HepG2 (cell line): ENCODE measurements at regions not wholly inside any gene's neighbourhood (a gene's known extent, or its start where the extent isn't known, plus 50 kb on each side); places are given as distances from the start of the nearest gene placed in this dataset.

Experiments used
- ATAC-seq: fragments of 200-7000 bp; cut with Tn5 transposase; 3 replicates; pipeline ENCODE4 v1.9.1; 2020; ENCODE audit warnings: mild to moderate bottlenecking, moderate library complexity
- BruUV-seq: library from RNA; stranded (reverse); fragments of 400-500 nt; replicated peaks from 2 replicates; lab custom pipeline; 2021; lab: Mats Ljungman, UMichigan
- CTCF ChIA-PET: fragments of 300-600 bp; formaldehyde crosslinking; extraction: SDS; loops from one replicate; lab custom pipeline; 2021; ENCODE audit warnings: low total read pairs, inconsistent platforms, low intra/inter-chr PET ratio; lab: Yijun Ruan, JAX
- POLR2A ChIA-PET: fragments of 350-600 bp; sonication (Branson Sonifier 250); formaldehyde crosslinking; loops from one replicate; lab custom pipeline; 2020; ENCODE audit warnings: antibody characterized with exemption, inconsistent platforms; lab: Yijun Ruan, JAX
- DNase-seq: peaks from one replicate; pipeline ENCODE4 v3.0.0-alpha.2; 2015; ENCODE audit warnings: low spot score
- FAIRE-seq: peaks from 3 replicates; lab custom pipeline; 2011; peaks lifted over from hg19 to GRCh38; lab: Jason Lieb, UNC
- H2AFZ ChIP-seq: one replicate; pipeline ENCODE4 v1.6.1; 2011; ENCODE audit warnings: low read length, inconsistent platforms
- H3K27ac ChIP-seq: fragments of 300-600 bp; 3 replicates; pipeline ENCODE4 v1.8.0; 2011; ENCODE audit warnings: mixed run types, mild to moderate bottlenecking, mixed read lengths, low read length, inconsistent platforms; ENCODE audit not compliant: insufficient read depth; ENCODE audit errors: extremely low read length
- H3K27me3 ChIP-seq, 2 experiments: fragments of 200-600 bp in 1 of 2; 2 replicates in 1 of 2; 3 replicates in 1 of 2; pipeline versions ENCODE4 v1.6.0 to v1.8.0; 2011; ENCODE audit warnings: low read length in 2 of 2, mild to moderate bottlenecking in 2 of 2, moderate library complexity in 2 of 2, inconsistent platforms in 1 of 2; ENCODE audit not compliant: insufficient read depth in 2 of 2, control insufficient read depth in 1 of 2
- H3K36me3 ChIP-seq, 2 experiments: fragments of 200-600 bp in 1 of 2; replicated peaks in 1 of 2; 2 replicates in 1 of 2; 3 replicates in 1 of 2; pipeline versions ENCODE4 v1.5.1 to v1.8.0; 2011; ENCODE audit warnings: low read length in 2 of 2, inconsistent platforms in 1 of 2; ENCODE audit not compliant: insufficient read depth in 2 of 2, control insufficient read depth in 1 of 2
- H3K4me1 ChIP-seq: 2 replicates; pipeline ENCODE4 v1.5.1; 2012; ENCODE audit warnings: low read length, inconsistent platforms; ENCODE audit not compliant: insufficient read depth
- H3K4me2 ChIP-seq: 2 replicates; pipeline ENCODE4 v1.6.0; 2011; ENCODE audit warnings: low read depth, low read length, inconsistent platforms
- H3K4me3 ChIP-seq, 3 experiments: fragments of 200-600 bp in 1 of 3; sonication (generic), shearing (Covaris generic) in 1 of 3; replicated peaks in 1 of 3; 2 replicates each; pipeline ENCODE4 v1.5.1; 2011 to 2016; ENCODE audit warnings: low read length in 3 of 3, inconsistent platforms in 2 of 3, low read depth in 2 of 3, mild to moderate bottlenecking in 2 of 3, control low read depth in 1 of 3, mixed read lengths in 1 of 3; ENCODE audit not compliant: insufficient read depth in 1 of 3
- H3K79me2 ChIP-seq: one replicate; pipeline ENCODE4 v1.6.1; 2011; ENCODE audit warnings: low read length, inconsistent platforms; ENCODE audit not compliant: insufficient read depth
- H3K9ac ChIP-seq: 2 replicates; pipeline ENCODE4 v1.6.0; 2011; ENCODE audit warnings: mild to moderate bottlenecking, low read depth, low read length, inconsistent platforms; ENCODE audit not compliant: insufficient read depth
- H3K9me3 ChIP-seq: 2 replicates; pipeline ENCODE4 v1.5.1; 2012; ENCODE audit warnings: mild to moderate bottlenecking, low read length
- H4K20me1 ChIP-seq: 2 replicates; pipeline ENCODE4 v1.6.0; 2011; ENCODE audit warnings: inconsistent platforms, mild to moderate bottlenecking, low read length, moderate library complexity; ENCODE audit not compliant: insufficient read depth
- DNMT1 ChIP-seq: sonication (generic); formaldehyde crosslinking; IDR thresholded peaks from 2 replicates; pipeline ENCODE4 v1.5.1; 2020; ENCODE audit warnings: mild to moderate bottlenecking, missing genetic modification reagents
- HOXA9 ChIP-seq: sonication (generic); formaldehyde crosslinking; IDR thresholded peaks from 2 replicates; pipeline ENCODE4 v1.8.1; 2022; ENCODE audit warnings: missing genetic modification reagents, mild to moderate bottlenecking, moderate library complexity, borderline replicate concordance
- IRX3 ChIP-seq: sonication (generic); formaldehyde crosslinking; IDR thresholded peaks from 2 replicates; pipeline ENCODE4 v1.8.1; 2023; ENCODE audit warnings: mild to moderate bottlenecking, low read depth, missing genetic modification reagents, borderline replicate concordance
- MEF2D ChIP-seq: sonication (generic); formaldehyde crosslinking; IDR thresholded peaks from 2 replicates; pipeline ENCODE4 v1.5.1; 2020; ENCODE audit warnings: mild to moderate bottlenecking, missing genetic modification reagents
- PITX1 ChIP-seq: sonication (generic); formaldehyde crosslinking; IDR thresholded peaks from 2 replicates; pipeline ENCODE4 v1.5.1; 2020; ENCODE audit warnings: mild to moderate bottlenecking, missing genetic modification reagents
- POLR2A ChIP-seq, 2 experiments: IDR thresholded peaks; 2 replicates each; pipeline ENCODE4 v1.6.1; 2011; ENCODE audit warnings: low read depth in 2 of 2, low read length in 2 of 2, mild to moderate bottlenecking in 1 of 2, moderate library complexity in 1 of 2; ENCODE audit not compliant: insufficient read depth in 1 of 2
- POLR2AphosphoS5 ChIP-seq: IDR thresholded peaks from 2 replicates; pipeline ENCODE4 v1.6.1; 2012; ENCODE audit warnings: low read depth, low read length
- PPARG ChIP-seq: conservative IDR thresholded peaks from 2 replicates; pipeline ENCODE4 v1.6.1; 2016; ENCODE audit warnings: missing biosample characterization, missing genetic modification reagents
- SATB2 ChIP-seq: sonication (generic); formaldehyde crosslinking; IDR thresholded peaks from 2 replicates; pipeline ENCODE4 v1.5.0; 2020; ENCODE audit warnings: missing genetic modification reagents
- SMC3 ChIP-seq: IDR thresholded peaks from 2 replicates; pipeline ENCODE4 v1.6.1; 2011; ENCODE audit warnings: low read length, improper control_type of control experiment
- TEAD2 ChIP-seq: sonication (generic); formaldehyde crosslinking; IDR thresholded peaks from 2 replicates; pipeline ENCODE4 v1.9.0; 2021; ENCODE audit warnings: missing genetic modification reagents
- ZBTB42 ChIP-seq: sonication (generic); formaldehyde crosslinking; IDR thresholded peaks from 2 replicates; pipeline ENCODE4 v1.5.0; 2020; ENCODE audit warnings: mild to moderate bottlenecking, missing genetic modification reagents
- ZBTB8A ChIP-seq: sonication (generic); formaldehyde crosslinking; IDR thresholded peaks from 2 replicates; pipeline ENCODE4 v1.4.0; 2020; ENCODE audit warnings: mild to moderate bottlenecking, low read depth, missing genetic modification reagents, borderline replicate concordance
- ZNF547 ChIP-seq: sonication (generic); formaldehyde crosslinking; IDR thresholded peaks from 2 replicates; pipeline ENCODE4 v1.5.1; 2020; ENCODE audit warnings: mild to moderate bottlenecking, missing genetic modification reagents
- ZNF790 ChIP-seq: sonication (generic); formaldehyde crosslinking; IDR thresholded peaks from 2 replicates; pipeline ENCODE4 v1.8.0; 2022; ENCODE audit warnings: missing genetic modification reagents, mild to moderate bottlenecking, borderline replicate concordance
- WGBS: methylation state at CpG from one replicate; pipeline ENCODE4 v1.1.6; 2017; ENCODE audit warnings: low lambda C conversion rate; 5-methylcytosine and 5-hydroxymethylcytosine counted together
- in situ Hi-C: cut with HindIII; loops from 2 replicates; pipeline ENCODE4 v1.10.0; 2017; ENCODE audit warnings: low pct_unique_long_range_greater_than_20kb; ENCODE audit not compliant: extremely low pct_ligation_motif_present
- intact Hi-C: fragments of 100-400 bp; cut with micrococcal nuclease; formaldehyde crosslinking; loops from one replicate; pipeline ENCODE4 v1.10.0; 2022; ENCODE audit not compliant: unreplicated experiment
- TF ChIP-seq, protein P1 (sequence below): fragments of 450-650 bp; IDR thresholded peaks from 2 replicates; pipeline ENCODE4 v1.6.1; 2017
- TF ChIP-seq, protein P2 (sequence below): sonication (generic); formaldehyde crosslinking; IDR thresholded peaks from 2 replicates; pipeline ENCODE4 v1.5.0; 2020; ENCODE audit warnings: mild to moderate bottlenecking, missing genetic modification reagents, moderate library complexity

DNA sequence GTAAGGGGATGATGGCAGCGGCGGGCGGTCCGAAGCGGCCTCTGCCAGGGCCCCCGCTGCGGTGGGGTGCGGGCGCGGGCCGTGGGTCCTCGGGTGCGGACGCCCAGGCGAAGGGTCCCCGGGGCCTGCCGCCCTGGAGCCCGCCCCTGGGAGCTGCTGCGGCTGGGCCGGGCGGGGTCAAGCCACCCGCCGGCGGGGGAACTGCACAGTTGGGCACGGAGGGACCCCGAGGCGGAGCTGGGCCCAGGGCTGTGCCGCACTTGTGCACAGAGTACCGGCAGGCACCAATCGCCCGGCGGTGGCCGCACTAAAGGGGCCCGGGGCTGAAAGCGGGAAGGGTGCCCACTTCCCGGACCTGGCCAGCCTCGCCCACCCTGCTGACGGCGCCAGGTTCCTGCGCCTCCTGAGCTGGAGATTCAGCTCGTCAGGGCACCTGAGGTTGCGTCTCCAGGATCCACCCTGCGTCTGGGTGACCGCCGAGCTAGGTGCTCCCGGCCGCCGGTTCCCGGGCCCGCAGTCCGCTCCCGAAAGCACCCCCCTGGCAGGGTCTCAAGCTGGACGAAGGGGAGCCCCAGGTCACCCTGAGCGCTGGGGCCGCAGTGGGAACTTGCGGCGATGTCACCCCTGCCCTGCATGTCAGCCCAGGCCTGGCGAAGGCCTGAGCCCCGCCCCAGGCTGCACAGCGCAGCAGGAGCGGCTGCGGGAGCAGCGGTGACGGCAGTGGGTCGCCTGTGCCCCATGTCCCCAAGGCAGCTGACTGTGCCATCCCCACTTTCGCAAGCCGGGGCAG lies 56.7 kb upstream of the ETV3 start (continued):
- TF ChIP-seq, protein P1, sequence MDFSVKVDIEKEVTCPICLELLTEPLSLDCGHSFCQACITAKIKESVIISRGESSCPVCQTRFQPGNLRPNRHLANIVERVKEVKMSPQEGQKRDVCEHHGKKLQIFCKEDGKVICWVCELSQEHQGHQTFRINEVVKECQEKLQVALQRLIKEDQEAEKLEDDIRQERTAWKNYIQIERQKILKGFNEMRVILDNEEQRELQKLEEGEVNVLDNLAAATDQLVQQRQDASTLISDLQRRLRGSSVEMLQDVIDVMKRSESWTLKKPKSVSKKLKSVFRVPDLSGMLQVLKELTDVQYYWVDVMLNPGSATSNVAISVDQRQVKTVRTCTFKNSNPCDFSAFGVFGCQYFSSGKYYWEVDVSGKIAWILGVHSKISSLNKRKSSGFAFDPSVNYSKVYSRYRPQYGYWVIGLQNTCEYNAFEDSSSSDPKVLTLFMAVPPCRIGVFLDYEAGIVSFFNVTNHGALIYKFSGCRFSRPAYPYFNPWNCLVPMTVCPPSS = no peak
- TF ChIP-seq PPARG (CRISPR knock-in tag) = no peak
- no peak for TF ChIP-seq DNMT1 (CRISPR knock-in tag)
- no peak for TF ChIP-seq PITX1 (CRISPR knock-in tag)
- TF ChIP-seq MEF2D (CRISPR knock-in tag) = no peak
- no peak for TF ChIP-seq ZBTB42 (CRISPR knock-in tag)

GRCh38 chr1:157193702-157194391 lies 55.7 kb upstream of the ETV3 start:
- H2AFZ ChIP-seq = no peak overlapping the region
- H3K27ac ChIP-seq = no peak overlapping the region
- peaks cover 2 to 18% of the 10 kb centered on the region in 2 experiments; a peak in 4 of 5 replicates for H3K27me3 ChIP-seq
- POLR2A ChIA-PET = no interaction called here
- no peaks in the 10 kb centered on the region for H4K20me1 ChIP-seq
- no peak overlapping the region for H3K9ac ChIP-seq
- no TSS peak for BruUV-seq
- peak; percentile 47 for DNase-seq
- no peaks in the 10 kb centered on the region for H3K36me3 ChIP-seq
- no peaks in the 10 kb centered on the region for H3K79me2 ChIP-seq
- intact Hi-C loops = loop anchor here (1.0 to 5.0 kb wide), 3 partner anchors 117 to 295 kb away; no protein-coding TSS in a partner anchor
- 32% methylated on average over 12 of the region's 20 CpGs for WGBS
- in situ Hi-C loops = loop anchor here (5.0 to 10.0 kb wide), 3 partner anchors 113 to 298 kb away; no protein-coding TSS in a partner anchor
- peak; percentile 60 for ATAC-seq
- FAIRE-seq = peak; percentile 32
- H3K9me3 ChIP-seq = no peaks in the 10 kb centered on the region
- CTCF ChIA-PET = interaction anchor here (1.1 to 2.3 kb wide), 6 partner anchors 116 to 303 kb away, joined by 3 to 12 read pairs (median 6); no protein-coding TSS in a partner anchor
- H3K4me1 ChIP-seq = peaks cover 16% of the 10 kb centered on the region; the same call in 1 of the 2 replicates
- no peak overlapping the region for H3K4me2 ChIP-seq
- H3K4me3 ChIP-seq = no peak overlapping the region
- TF ChIP-seq, protein P2, sequence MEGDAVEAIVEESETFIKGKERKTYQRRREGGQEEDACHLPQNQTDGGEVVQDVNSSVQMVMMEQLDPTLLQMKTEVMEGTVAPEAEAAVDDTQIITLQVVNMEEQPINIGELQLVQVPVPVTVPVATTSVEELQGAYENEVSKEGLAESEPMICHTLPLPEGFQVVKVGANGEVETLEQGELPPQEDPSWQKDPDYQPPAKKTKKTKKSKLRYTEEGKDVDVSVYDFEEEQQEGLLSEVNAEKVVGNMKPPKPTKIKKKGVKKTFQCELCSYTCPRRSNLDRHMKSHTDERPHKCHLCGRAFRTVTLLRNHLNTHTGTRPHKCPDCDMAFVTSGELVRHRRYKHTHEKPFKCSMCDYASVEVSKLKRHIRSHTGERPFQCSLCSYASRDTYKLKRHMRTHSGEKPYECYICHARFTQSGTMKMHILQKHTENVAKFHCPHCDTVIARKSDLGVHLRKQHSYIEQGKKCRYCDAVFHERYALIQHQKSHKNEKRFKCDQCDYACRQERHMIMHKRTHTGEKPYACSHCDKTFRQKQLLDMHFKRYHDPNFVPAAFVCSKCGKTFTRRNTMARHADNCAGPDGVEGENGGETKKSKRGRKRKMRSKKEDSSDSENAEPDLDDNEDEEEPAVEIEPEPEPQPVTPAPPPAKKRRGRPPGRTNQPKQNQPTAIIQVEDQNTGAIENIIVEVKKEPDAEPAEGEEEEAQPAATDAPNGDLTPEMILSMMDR (CRISPR knock-in tag) = peak; percentile 79
- TF ChIP-seq ZNF547 (CRISPR knock-in tag) = no peak
- TF ChIP-seq SMC3 = peak; percentile 93
- no peak for TF ChIP-seq ZNF790 (CRISPR knock-in tag)
- no peak for TF ChIP-seq IRX3 (CRISPR knock-in tag)
- no peak for TF ChIP-seq POLR2A (IDR thresholded peaks at IDR 0.05; ENCODE audit: insufficient read depth in 1 of 2, low read depth in 2 of 2, low read length in 2 of 2)
- TF ChIP-seq HOXA9 (CRISPR knock-in tag) = no peak
- TF ChIP-seq SATB2 = no peak
- no peak for TF ChIP-seq ZBTB8A
- no peak for TF ChIP-seq TEAD2 (CRISPR knock-in tag)
- TF ChIP-seq POLR2AphosphoS5 = no peak
